ENCODE measurements at regions not wholly inside any gene's neighbourhood (a gene's known extent, or its start where the extent isn't known, plus 50 kb on each side); places are given as distances from the start of the nearest gene placed in this dataset.
A peak's percentile ranks its signal among the peaks of the same experiment; 100 is the strongest.
"Not testable (repeated sequence)": the region's sequence is repeated elsewhere in the genome, so short reads cannot be mapped to it uniquely, and the experiment has no call there.

DNA sequence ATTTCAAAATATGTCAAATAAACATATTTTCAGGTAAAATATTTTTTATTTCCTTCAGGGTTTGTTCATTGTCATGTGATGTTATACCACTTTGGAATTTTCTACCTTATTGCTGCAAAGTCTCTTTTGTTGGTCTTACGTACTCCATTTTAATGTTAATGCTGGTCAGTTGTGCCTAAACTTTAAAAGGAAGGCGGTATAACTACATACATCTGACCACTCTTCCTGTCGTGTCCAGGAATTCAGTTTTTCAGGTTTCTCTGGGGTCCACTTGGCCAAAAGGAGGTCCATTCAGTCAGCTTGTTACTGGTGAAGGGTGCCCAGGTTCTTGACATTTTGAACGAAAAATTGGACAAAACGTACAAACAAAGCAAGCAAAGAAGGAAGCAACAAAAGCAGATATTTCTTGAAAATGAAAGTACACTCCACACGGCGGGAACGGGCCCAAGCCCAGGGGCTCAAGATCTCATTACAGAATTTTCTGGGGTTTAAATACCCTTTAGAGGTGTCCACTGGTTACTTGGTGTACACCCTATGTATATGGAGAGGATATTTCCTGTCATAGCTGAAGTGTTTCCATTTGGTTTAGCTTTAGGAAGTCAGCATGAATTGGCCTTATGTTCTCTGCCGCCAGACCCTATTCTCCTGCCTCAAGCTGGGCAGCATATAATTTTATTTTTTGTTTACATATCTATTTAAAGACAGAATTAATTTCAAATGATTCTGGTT lies 471.7 kb upstream of the CDH7 start:
- DNase-seq, result no peak

DNA sequence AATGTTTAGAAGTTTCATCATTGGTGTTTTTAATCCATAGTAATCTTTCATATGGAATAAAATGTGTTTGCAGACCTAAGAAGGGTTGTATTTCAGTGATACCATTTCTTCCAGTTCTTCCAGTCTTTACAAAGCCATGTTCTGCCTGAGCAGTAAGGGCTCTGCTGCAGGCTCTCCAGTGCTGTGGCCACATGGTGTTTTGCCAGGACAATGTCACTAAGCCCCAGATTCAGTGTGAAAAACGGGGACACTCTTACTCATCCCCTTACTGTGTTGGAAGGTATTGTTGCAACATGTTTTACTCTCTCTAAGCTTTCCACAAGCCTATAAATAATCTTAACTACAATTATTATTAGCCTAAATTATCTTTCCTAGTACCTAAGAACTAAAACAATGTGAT lies 481.4 kb upstream of the CDH7 start:
- DNase-seq, result no peak

DNA sequence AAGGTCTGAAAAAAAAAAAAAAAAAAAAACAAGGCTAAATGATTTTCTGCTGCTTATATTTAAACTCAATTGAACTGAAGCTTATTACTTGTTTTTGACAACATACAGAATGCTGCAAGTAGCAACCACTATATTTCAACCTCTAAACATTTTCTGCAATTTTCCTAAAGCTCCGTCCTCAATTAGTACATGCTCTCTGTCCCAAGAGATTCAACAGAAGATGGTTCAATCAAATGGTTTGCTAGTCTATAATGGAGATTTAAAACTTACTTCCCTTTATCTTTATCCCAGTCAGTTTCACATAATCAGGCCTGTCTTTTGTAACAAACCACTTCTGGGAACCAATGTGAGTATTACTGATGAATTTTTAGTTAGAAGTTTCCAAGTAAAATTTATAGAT lies 485.1 kb upstream of the CDH7 start:
- no peak for DNase-seq

DNA sequence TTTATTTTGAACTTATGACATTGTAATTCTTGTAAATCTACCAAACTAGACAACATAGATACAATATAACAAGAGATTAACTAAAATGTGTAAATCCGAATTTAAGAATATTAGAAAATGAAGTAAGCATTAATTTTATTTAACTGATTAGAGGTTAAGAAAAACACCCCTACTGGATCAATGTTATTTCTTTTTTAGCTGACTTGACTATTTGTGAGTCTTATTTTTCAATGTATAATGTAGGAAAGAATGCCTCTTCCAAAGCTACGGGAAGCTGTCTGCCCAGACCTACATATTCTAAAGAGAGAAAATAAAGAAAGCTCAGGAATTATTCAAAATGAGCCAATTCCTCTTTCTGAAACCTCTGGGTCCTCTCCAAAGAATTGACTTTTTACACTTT lies 490.8 kb upstream of the CDH7 start:
- no peak for DNase-seq

DNA sequence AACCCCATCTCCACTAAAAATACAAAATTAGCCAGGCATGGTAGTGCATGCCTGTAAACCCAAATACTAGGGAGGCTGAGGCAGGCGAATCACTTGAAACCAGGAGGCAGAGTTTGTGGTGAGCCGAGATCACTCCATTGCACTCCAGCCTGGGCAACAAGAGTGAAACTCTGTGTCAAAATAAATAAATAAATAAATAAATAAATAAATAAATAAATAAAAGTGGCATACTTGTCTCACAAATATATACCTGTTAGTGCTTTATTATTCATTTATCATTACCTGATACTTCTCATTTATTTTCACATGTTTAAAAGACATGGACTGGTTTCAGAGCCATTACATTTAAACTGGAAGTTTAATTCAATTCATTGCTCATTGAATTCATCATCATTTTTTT lies 491.4 kb upstream of the CDH7 start:
- no peak for DNase-seq

DNA sequence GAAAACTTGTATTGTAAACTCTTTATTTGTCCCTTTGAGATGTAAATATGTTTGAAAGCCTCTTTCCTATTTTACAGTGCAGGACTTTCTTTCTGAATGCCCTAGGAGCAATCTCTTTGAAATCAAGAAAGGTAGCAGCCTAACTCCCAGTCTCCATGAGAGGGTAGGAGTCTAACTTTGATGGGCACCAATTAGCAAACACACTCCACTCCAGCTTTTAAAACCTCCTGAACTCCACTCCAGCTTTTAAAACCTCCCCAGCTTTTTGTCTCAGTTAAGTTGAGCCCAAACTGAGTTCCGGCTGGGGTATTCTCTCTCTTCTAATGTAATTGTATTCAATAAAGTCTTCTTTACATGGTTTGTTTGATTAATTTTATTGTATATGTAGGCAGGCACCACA lies 493.7 kb upstream of the CDH7 start:
- DNase-seq, result no peak

DNA sequence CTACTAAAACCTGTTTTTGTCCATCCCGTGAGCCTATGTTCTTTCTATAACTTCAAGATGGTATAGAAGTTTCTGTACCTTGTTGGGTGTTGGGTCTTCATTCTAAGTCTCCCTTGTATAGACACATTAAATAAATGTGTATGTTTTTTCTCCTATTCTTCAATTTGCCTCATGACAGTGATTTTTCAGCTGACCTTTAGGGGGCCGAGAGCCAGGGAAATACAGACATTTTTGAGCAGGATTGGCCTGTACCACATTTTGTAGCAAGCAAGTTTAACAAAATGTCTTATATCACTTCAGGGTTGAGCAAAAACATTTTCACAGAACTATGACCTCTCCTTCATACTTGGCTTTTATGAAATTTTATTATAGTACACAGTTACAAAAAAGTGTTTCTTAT lies 495.4 kb upstream of the CDH7 start:
- DNase-seq, result no peak

DNA sequence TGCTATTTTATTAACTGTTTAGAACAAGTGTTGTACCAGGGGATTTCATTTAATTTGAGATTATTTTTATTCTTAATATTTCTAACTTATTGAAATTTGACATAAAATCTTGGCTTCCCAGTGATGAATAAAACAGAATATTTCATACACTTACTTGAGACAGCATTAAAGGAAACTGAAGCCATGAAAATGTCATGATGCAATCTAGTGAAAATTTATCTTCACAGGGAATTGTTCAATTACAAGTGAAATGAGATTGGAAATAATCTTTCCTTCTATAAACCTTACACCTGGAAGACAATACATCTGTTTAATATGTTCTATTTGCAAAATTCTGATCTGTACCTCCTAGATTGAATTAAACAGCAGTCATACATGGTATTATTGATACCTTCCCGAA lies 511.0 kb upstream of the CDH7 start:
- DNase-seq, result no peak

DNA sequence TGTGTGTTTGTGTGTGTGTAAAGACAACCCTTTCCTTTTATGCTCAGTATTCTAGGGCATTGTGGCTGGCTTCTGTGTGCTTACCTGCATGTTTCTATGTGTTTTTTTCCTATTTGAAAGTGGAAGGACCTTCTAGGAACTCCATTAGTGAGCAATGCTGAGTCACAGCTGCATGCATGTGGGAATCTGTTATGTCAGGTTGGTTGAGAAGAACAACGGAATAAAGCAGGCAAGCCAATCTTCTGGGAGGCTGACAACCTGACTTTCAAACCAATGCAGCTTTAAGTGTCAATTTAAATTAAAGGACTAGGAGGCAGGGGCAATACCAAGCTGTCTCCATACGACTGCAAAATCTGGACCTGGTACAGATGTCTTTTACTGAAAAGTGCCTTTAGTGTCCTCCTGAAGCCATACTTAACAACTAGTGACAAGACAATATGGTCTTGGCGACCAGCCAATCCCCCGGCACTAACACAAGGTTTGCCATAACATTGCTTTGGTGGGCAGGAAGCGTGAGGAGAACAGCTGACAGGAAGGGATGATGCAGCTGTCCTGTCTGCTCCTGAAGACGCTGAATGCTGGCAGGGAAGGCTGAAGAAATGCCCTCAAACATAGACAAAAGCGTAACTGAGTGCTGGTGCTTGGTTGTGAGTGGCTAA lies 514.7 kb upstream of the CDH7 start:
- peak; percentile 6 for DNase-seq

DNA sequence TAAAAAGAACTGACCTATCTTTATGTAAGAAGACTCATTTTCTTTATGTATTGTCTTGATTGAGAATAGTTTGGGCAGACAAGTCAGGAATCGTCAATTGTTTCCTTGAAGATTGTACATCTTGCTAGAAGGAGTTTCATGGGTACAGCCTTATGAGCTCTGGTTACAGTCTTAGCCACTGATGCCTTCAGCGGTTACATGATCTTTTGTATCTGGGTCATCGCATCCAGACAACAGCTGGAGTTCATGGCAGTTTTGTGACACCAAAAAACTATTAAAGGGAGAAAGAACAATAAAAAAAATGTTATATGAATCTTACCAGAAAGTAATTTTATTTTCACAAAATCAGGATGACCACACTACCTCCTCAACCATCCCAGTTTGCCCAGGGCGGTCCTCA lies 520.5 kb upstream of the CDH7 start:
- DNase-seq, result no peak

DNA sequence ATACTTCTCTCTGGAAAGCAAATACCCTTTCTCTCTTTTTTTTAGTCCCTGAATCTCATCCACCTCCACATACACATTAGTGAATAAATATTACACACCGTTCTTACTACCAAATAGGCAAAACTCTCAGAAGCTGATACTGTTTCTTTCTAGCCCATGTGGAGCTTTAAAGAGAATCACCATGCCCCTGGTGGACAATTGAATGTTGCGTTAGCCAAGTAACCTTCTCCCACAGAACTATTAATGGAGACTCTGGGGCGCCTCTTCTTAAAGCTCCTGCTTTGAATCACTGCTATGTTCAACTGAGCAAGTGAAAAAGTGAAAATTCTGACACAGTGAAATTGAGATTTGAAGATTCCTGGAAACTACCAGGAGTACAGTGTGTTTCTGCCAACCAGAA lies 522.8 kb upstream of the CDH7 start:
- no peak for DNase-seq

DNA sequence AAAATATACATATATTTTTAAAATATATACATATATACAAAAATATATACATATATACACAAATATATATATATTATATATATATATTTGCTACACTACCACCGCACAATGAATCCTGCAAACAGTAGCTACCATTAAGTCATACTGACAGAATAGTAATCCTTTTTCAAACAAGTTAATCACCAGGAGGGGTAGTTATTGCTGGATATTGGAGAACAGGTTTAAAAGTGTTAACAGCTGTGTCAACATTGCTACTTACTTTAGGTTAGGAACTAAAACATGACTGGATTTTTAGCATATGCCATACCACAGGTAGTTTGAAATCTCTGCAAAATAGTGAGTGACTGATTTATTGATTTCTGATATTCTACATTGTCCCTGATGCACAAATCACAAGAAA lies 529.1 kb upstream of the CDH7 start:
- DNase-seq, result no peak

DNA sequence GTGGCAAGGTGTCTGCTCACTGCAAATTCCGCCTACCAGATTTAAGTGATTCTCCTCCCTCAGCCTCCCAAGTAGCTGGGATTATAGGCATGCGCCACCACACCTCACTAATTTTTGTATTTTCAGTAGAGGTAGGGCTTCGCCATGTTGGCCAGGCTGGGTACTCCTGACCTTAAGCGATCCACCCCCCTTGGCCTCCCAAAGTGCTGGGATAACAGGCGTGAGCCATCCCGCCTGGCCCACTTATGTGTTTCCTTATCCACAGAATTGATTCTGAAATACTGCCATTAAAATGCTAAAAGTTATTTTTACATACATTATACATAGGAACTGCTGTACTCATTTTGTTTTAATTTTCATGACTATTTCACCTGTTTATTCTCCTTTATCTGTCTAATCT lies 529.7 kb upstream of the CDH7 start:
- DNase-seq, result no peak

DNA sequence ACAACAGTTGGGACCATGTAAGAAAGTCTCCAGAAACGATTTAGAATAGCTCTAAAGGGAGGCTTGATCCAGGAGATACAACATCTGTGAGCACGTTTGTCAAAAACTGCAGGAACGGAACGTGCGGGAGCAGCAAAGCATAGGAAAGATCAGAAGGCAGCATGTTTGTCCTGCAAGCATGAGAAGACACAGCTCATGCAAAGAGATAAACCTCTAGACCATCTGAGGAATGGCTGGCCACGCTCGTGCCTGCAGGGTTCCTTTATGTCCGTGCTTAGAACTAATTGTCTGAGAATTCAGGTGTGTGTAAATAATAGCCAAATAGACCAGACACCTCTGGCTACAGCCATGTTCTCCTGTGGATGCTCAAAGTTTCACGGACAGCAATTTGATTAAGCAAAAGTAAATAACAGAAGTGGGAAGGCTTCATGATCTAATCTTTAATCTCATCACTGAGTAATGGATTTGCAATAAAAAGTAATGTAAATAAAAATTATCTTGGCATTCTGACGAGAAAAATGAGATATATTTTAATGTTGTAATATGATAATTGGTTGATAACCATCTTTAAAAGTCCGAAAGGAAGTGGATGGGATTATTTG lies 534.8 kb upstream of the CDH7 start:
- no peak for DNase-seq

DNA sequence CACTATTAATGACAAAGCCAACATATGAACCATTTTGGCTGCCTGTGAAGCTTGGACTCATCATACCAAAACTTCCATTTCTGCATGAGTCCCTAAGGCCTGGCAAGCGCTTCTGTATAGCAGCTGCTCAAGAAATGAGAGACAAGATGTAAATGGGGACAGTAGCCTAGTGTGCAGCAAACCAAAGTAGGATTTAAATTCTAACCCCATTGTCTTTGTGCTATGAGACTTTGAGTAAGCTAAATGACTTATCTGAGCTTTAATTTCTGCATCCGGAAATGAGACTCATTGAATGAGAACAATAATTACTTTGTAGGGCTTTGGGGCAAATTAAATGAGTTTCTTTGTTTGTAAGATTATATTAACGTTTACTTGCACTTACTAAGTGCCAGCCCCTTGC lies 536.4 kb upstream of the CDH7 start:
- no peak for DNase-seq

DNA sequence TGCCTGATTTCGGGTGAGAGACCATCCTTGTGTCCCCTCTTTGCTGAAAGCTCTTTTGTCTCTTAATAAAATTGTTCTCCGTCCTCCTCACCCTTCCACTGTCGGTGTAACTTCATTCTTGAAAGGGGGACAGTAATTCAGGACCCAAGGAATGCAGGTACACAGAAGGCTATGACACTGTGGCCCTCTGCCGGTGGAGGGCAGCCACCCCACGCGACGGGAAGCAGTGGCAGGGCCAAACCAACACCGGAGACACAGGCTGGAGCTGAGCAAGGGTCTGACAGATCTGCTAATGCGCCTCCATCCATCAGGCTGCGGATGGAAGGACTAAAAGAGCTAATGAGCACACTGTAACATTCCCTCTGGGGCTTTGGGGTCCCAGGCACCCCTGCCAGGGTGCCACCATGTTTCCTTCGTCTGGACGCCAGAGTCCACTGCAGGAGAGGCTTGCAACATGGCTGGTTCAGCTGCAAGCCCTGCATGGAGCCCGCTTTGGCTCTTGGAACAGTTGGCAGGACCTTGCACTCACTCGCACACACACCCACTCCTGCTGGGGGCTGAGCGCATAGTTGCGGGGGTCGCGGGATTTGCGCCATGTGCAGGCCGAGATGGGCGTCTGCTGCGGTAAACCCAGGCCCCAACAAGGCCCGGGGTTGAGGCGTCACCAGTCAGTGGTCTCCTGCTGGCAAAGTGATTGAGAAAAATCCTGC lies 544.1 kb upstream of the CDH7 start:
- DNase-seq, result no peak

DNA sequence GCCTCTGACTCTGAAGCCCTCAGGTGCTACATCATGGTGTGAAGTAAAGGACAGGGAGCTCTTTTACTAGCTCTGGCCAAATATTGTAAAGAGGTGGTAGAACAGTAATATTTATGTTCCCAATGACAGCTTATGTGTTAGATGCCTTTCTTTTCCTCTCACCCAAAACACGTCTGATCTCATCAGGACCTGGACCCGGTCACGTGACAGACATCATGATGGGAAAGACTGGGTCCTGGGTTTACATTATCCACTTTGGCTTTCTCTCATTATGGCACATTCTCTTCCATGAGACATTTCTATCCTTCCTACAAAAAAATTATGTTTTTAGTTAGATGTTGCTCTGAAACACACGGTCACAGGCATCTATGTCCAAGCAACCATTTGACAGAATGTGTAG lies 548.7 kb upstream of the CDH7 start:
- no peak for DNase-seq

DNA sequence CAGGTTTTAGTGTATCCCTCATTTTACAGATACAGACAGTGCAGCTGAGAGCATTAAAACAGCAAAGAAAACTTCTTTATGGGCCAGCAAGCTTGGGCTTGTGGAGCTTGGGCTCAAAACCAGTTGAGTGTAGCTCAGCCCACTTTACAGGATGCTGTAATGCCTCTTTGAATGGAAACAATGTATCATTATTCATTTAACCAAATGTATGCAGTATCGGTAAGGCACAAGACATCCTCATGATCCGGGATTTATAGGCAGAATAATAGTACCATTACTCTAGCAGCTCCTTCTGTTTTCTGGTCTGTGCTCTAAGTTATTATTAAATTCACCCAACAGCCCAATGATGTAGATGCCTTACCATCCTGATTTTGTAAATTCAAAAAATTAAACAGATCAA lies 575.1 kb upstream of the CDH7 start:
- no peak for DNase-seq

DNA sequence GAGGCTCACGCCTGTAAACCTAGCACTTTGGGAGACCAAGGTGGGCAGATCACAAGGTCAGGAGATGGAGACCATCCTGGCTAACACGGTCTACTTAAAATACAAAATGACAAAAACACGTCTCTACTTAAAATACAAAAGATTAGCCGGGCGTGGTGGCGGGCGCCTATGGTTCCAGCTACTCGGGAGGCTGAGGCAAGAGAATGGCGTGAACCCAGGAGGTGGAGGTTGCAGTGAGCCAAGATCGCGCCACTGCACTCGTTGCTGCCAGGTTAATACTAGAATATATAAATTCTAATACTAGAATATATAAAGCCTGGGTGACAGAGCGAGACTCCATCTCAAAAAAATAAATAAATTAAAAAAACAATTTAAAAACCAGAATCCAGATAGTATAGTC lies 588.7 kb upstream of the CDH7 start:
- not testable (repeated sequence) for DNase-seq

DNA sequence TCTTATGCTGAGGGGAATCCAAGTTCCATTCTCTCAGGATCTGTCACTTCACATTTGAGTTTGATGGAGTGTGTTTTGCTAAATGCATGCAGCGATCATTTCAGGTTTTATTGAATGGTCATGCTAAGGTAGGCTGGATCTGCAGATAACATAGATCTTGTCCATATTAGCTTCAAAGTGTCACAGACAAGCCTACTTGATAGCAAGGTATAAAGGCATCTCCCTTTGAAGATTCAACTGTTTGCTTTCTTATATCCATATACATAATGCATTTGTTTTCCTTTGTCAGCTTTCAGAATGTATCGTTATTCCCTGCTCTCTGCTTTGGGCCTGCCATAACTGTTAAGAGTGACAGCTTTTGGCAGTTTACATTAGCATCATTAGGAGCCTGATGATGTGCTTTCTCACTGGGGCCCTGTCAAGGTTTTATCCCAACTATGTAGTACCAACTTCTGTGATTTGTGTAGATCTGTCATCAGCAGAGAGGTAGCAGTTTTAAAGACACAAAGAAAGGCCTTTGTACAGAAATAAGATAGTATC lies 604.3 kb upstream of the CDH7 start:
- no peak for DNase-seq

DNA sequence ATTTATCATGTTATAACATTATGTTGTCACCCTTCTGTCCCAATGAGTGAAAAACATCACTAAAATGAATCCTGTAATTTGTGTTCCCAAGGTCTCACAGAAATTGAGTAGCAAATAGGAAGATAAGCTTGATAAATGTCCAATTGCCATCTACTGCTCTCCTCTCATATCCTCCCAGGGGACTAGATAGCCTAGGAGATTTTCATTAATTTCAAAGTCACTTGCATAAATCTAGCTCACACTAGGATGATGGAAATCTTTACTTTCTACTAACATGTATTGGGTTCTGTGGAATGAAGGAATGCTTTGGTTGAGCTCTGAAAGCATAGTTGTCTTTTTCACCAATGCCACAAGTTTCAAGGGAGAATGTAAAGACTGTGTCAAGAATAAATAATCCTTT lies 605.5 kb upstream of the CDH7 start:
- DNase-seq, result no peak

DNA sequence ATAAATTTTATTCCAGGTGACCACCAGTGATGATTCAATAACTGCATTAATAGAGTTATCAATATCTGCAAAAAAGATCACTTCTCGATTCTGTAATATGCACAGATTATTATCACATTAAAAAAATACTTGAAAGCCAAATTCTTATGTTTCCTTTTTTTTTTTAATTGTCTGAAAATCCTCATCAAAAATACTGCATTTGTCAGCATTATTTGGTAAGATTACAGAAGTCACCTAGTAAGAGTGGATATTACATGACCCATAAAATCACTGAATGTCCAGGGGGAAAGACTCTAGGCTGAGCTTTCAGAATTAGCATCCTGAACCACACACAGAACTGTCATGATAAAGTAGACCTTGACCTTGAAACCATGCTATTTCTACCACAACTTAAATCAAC lies 617.2 kb upstream of the CDH7 start:
- DNase-seq, result no peak

DNA sequence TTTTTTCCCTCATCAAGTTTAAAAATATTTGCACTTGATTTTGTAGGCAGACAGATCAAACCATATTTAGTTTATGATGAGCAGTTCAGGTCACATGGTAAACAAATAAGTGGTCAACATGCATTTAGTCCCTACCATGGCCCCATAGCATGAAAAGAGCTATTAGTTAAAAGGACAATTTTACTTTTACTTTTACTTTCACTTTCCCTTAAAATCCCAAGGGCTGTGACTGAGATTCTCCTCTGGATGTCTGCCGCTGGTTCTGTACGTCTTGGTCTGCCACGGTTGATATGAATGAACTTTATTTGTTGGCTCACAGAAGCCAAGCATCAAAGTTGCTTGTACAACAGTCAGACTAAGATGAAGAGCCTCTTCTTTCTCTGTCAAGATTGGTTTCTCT lies 626.2 kb upstream of the CDH7 start:
- DNase-seq, result no peak

DNA sequence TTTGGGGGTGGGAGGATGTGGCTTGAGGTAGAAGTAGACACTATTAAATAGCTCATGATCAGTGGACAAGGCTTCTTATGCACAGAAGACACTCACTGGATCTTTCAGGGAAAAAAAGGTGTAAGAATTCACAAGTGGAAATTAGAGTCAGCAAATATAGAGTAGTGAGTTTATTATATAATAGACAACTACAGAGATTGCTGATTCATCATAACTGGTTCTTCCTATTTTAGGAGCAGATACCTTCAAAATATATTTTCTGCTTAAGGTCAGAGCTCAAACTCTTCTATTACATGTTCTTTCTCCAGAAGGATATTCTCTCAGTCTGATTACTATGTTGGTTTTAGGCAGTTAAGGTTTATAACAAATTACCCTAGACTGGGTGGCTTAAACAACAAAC lies 646.9 kb upstream of the CDH7 start:
- DNase-seq, result no peak

All from NCI-H187 treated with DMSO at 0.1 percent for 48 hours (cell line).